NOMO-1 (cell line): ENCODE measurements at regions not wholly inside any gene's neighbourhood (a gene's known extent, or its start where the extent isn't known, plus 50 kb on each side); places are given as distances from the start of the nearest gene placed in this dataset.

Experiments used
- DNase-seq, 2 experiments: peaks; one replicate each; lab custom pipeline; 2025; ENCODE audit not compliant: unreplicated experiment in 2 of 2; lab: John Stamatoyannopoulos, UW

DNA sequence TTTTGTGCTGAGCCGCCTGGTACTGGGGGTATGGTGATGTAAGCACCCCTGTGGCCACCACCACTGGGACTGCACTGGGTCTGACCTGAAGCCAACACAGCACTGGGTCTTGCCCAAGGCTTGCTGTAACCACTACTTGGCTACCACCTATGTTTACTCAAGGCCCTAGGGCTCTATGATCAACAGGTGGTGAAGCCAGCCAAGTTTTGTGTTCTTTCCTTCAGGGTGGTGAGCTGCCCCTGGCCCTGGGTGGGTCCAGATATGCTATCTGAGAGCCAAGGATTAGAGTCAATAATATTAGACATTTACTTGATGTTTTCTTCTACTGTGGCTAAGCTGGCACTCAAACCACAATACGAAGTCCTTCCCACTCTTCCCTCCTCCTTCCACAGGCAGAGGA lies 55.1 kb upstream of the PAGE4 start:
- no peak for DNase-seq

DNA sequence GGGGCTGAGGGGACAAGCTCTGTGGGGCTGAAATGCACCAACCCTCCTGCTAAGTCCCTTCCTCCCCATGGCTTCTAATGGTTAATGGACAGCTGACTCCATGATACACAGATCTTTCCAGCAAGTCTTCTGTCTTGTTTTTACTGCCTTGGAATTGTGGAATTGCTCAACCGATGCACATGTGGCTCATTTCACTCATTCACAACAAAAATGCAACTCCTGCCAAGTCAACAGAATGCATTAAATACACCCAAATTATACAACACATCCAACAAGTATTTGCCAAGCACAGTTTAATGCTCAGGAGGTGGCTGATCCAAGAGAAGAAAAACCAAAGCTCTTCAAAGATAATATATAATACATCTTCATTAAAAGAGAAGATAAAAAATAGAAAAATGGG lies 61.9 kb upstream of the PAGE4 start:
- no peak for DNase-seq

DNA sequence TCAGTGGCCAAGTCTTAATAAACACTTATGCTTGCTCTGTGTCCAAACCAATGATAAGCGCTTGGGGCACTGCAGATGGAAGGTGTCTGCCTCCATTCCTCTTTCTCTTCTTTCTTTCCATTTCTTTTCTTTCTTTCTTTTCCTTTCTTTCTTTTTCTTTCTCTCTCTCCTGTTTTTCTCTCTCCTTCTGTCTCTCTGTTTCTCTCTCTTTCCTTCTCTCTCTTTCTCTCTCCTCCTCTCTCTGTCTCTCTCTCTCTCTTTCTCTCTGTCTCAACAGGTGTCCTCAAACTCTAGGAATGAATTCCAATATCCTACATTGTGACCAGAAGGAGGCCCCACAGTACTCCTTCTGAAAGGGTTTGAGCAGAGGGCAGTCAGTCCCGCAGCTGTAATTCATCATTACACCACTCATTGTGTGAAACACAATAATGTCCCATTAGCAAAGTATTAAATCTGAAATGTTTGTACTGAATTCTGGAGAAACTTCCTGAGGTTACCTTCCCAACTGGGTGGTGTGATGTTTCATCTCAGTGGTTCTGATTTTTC lies 66.5 kb upstream of the PAGE1 start:
- no peak for DNase-seq

DNA sequence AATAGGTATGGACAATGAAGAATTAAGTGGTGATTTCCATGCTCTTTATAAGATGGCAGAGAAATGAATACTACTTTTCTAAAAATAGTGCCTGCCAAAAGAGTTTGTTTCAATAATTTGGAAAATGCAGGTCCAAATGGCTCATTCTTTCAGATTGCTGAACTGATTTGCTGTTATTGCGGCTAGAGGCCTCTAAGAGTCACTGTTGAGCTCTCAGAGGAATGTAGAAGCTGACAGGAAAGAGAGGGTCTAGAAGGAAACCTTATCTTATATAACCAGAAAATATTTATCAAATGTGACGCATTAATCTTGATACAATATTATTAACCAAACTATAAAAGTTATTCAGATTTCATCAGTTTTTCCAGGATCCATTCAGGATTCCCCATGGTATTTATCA lies 65.7 kb upstream of the PAGE1 start:
- DNase-seq, result no peak

DNA sequence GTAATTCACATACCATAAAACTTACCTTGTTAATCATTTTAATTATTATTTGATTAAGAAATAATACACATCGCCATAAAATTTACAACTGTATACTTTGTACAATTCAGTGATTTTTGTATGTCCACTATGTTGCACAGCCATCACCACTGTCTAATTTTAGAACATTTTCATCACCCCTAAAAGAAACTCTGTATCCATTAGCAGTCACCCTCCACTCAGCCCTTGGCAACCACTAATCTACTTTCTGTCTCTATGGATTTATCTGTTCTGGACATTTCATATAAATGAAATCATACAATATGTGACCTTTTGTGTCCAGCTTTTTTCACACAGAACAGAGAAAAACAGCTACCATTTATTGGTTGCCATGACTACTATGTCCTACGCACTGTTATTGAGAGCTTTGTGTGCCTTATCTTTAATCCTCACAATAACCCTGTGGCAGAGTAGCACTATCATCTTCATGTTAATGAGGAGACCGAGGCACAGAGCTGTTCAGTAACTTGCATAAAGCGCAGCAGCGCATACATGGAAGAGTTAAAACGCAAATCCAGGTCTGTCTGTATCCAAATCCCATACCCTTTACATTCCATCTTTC lies 64.6 kb upstream of the PAGE1 start:
- no peak for DNase-seq

DNA sequence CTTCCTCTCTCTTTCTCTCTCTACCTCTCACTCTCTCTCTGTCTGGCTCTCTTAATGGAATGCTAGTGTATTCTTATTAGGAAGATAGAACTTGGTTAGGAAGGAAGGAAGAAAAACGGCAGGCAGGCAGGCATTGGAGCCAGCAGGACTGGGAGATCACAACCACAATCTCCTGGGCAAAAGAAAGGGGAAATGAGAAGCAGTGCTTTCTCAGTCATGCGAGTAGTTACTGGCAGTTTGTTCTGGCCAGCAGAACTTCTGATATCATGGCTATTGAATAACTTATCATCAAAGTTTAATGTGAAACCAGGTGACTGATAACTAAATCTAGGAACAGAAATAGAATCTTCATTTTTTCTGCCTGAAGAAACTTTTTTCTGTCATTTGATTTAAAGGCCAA lies 60.9 kb upstream of the PAGE1 start:
- DNase-seq, result no peak

DNA sequence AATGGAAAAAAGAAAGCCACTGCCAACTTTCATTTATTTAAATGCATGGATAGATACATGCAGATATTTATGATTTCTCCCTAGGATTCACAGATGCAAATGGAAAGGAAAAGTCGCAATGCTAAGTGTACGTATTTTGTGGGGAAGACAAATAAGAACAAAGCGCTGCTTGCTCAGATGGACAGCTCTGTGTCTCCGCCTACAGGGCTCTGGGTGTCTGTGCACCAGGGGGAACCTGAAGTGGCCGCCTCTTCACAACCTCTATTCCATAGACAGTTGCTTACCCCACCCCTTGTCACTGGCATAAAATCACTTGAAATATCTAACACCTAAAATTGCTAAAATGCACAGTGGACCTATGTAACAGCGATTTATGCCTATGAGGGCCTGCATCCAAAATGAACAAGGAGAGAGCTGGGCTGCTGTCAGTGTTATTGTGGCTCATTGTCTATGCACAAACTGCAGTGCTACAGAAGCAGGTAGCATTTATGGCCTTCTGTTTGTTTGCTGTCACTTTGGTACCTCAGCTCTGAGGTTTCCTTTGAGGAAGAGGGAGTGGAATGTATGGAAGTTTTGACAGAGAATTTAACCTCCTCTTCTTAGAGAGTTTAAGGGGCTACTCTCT lies 58.6 kb upstream of the PAGE1 start:
- DNase-seq, result peak; percentile 3 to 32

DNA sequence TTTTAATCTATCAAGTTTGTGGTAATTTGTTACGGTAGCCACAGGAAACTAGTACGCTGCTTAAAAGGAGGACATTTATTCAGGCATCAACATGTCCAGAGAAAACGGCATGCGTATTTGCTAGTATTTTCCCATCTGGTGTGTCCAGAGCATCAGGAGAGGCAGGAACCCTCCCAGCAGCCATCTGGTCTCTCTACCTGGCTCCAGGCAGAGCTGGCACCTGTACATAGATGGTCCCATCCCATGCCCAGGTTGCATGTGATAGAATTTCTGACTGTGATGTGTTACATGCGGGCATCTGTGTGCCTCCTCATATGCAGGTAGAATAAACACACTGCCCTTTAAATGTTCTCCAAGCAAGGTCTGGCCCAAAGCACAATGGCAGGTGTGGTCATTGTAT lies 57.9 kb upstream of the PAGE1 start:
- no peak for DNase-seq

DNA sequence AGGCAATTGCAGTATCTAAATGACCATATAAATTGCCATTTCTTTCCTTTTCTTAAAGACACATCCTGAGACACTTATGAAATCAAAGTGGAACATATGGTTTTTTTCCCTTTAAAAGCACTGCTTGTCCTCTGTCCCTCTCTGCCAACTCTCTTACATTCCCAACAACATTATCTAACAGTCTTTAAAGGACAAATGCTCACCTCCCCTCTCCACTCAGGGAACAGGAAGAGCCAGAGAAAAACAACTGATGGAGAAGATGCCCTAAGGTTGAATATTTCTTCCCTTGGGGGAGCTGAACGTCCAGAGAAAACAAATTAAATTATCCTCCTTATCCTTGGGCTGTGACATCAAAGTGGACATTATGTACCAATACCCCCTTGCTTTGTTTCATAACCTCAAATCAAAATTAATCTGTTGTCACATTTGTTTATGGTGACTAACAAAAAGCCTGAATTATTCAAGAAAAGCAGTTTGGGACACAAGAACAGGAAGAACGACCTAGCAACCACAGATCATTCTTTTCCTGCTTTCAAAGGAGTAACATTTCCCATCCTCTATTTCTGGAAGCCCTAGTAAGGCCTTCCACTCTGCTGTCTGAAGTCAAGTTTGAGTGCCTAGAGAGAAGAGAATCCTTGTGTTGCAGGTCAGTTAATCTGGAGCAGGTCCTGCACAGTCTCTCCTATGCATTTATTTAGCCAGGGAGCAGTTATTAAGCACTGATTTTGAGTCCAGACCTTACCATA lies 52.6 kb upstream of the PAGE1 start:
- no peak for DNase-seq

DNA sequence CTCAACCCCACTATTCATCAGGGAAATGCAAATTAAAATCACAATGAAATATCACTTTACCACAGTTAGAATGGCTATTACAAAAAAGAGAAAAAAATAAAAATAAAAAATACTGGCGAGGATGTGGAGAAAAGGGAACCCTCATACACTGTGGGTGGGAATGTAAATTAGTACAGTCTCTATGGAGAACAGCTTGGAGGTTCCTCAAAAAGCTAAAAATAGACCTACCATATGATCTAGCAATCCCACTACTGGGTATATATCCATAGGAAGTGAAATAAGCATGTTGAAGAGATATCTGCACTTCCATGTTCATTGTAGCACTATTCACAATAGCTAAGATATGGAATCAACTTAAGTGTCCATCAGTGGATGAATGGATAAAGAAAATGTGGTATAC lies 50.5 kb upstream of the PAGE1 start:
- no peak for DNase-seq
